GM18498 (cell line): ENCODE measurements at regions not wholly inside any gene's neighbourhood (a gene's known extent, or its start where the extent isn't known, plus 50 kb on each side); places are given as distances from the start of the nearest gene placed in this dataset.

ENCODE experiments used
- ATAC-seq: cut with Tn5 transposase; IDR thresholded peaks from one replicate; pipeline ENCODE4 v1.9.1; 2021; ENCODE audit warnings: mild to moderate bottlenecking, moderate library complexity; ENCODE audit not compliant: unreplicated experiment

GRCh38 chr13:80040196-80040980 lies 300.5 kb downstream of the SPRY2 start:
- no peak for ATAC-seq

- peak; percentile 82 for ATAC-seq
These were observed 301.9 kb downstream of the SPRY2 start for GRCh38 chr13:80039000-80039399.

- ATAC-seq = no peak
These were observed 302.6 kb downstream of the SPRY2 start for GRCh38 chr13:80038371-80038770.

- no peak for ATAC-seq
These were observed 303.4 kb downstream of the SPRY2 start for GRCh38 chr13:80037505-80037888.

GRCh38 chr13:80036845-80037504 lies 304.0 kb downstream of the SPRY2 start:
- no peak for ATAC-seq

- ATAC-seq = no peak
These were observed 305.8 kb downstream of the SPRY2 start for GRCh38 chr13:80035096-80035495.

- ATAC-seq = no peak
These were observed 307.0 kb downstream of the SPRY2 start for GRCh38 chr13:80033951-80034350.

GRCh38 chr13:80033286-80033685 lies 307.6 kb downstream of the SPRY2 start:
- ATAC-seq = no peak

- peak; percentile 75 for ATAC-seq
These were observed 310.4 kb downstream of the SPRY2 start for GRCh38 chr13:80030491-80030890.

- no peak for ATAC-seq
These were observed 311.8 kb downstream of the SPRY2 start for GRCh38 chr13:80029170-80029569.

GRCh38 chr13:80022146-80022545 lies 318.8 kb downstream of the SPRY2 start:
- no peak for ATAC-seq

- ATAC-seq = peak; percentile 72
These were observed 328.7 kb downstream of the SPRY2 start for GRCh38 chr13:80012251-80012650.

- no peak for ATAC-seq
These were observed 329.3 kb downstream of the SPRY2 start for GRCh38 chr13:80011448-80012212.

GRCh38 chr13:80010846-80011245 lies 330.1 kb downstream of the SPRY2 start:
- no peak for ATAC-seq

GRCh38 chr13:80010286-80010831 lies 330.6 kb downstream of the SPRY2 start:
- no peak for ATAC-seq

GRCh38 chr13:80009760-80010159 lies 331.2 kb downstream of the SPRY2 start:
- ATAC-seq = no peak

GRCh38 chr13:80006940-80007339 lies 334.0 kb downstream of the SPRY2 start:
- ATAC-seq = no peak

- no peak for ATAC-seq
These were observed 339.4 kb downstream of the SPRY2 start for GRCh38 chr13:80001510-80001842.

GRCh38 chr13:80000684-80001509 lies 340.0 kb downstream of the SPRY2 start:
- ATAC-seq = no peak

GRCh38 chr13:79999601-80000000 lies 341.3 kb downstream of the SPRY2 start:
- ATAC-seq = no peak
